Activated CD8-positive, alpha-beta memory T cell treated with anti-CD3 and anti-CD28 coated beads, Interleukin-2, amount 50 U/mL, for 48 hours (primary cell): ENCODE measurements at regions not wholly inside any gene's neighbourhood (a gene's known extent, or its start where the extent isn't known, plus 50 kb on each side); places are given as distances from the start of the nearest gene placed in this dataset.
"Not testable (repeated sequence)": the region's sequence is repeated elsewhere in the genome, so short reads cannot be mapped to it uniquely, and the experiment has no call there.

Experiments
- DNase-seq: peaks from one replicate; pipeline ENCODE4 v3.0.0-alpha.2; 2020

GRCh38 chr5:167361795-167362194, 929.6 kb upstream of the WWC1 start:
- no peak for DNase-seq

- DNase-seq, result no peak
Observed at GRCh38 chr5:167363065-167363464, 928.4 kb upstream of the WWC1 start.

- no peak for DNase-seq
Observed at GRCh38 chr5:167375125-167375524, 916.3 kb upstream of the WWC1 start.

GRCh38 chr5:167378894-167379723, 912.3 kb upstream of the WWC1 start:
- DNase-seq, result no peak

GRCh38 chr5:167381457-167381856, 910.0 kb upstream of the WWC1 start:
- no peak for DNase-seq

GRCh38 chr5:167389537-167389936, 901.9 kb upstream of the WWC1 start:
- DNase-seq, result no peak

GRCh38 chr5:167391286-167391685, 900.2 kb upstream of the WWC1 start:
- DNase-seq, result not testable (repeated sequence)

- no peak for DNase-seq
Observed at GRCh38 chr5:167392240-167392639, 899.2 kb upstream of the WWC1 start.

GRCh38 chr5:167393358-167393757, 898.1 kb upstream of the WWC1 start:
- DNase-seq, result no peak

GRCh38 chr5:167402671-167403070, 888.8 kb upstream of the WWC1 start:
- DNase-seq, result no peak

- no peak for DNase-seq
Observed at GRCh38 chr5:167406513-167406912, 884.9 kb upstream of the WWC1 start.

- no peak for DNase-seq
Observed at GRCh38 chr5:167412556-167412955, 878.9 kb upstream of the WWC1 start.

- DNase-seq, result no peak
Observed at GRCh38 chr5:167413506-167413905, 877.9 kb upstream of the WWC1 start.

GRCh38 chr5:167414611-167415010, 876.8 kb upstream of the WWC1 start:
- no peak for DNase-seq

- no peak for DNase-seq
Observed at GRCh38 chr5:167415779-167416746, 875.4 kb upstream of the WWC1 start.

GRCh38 chr5:167417662-167418061, 873.8 kb upstream of the WWC1 start:
- DNase-seq, result no peak

- DNase-seq, result no peak
Observed at GRCh38 chr5:167425161-167425560, 866.3 kb upstream of the WWC1 start.

GRCh38 chr5:167426501-167426900, 864.9 kb upstream of the WWC1 start:
- DNase-seq, result no peak

- DNase-seq, result not testable (repeated sequence)
Observed at GRCh38 chr5:167427641-167428040, 863.8 kb upstream of the WWC1 start.

- DNase-seq, result no peak
Observed at GRCh38 chr5:167440846-167441245, 850.6 kb upstream of the WWC1 start.

GRCh38 chr5:167442922-167443321, 848.5 kb upstream of the WWC1 start:
- no peak for DNase-seq

- no peak for DNase-seq
Observed at GRCh38 chr5:167447466-167448375, 843.7 kb upstream of the WWC1 start.

GRCh38 chr5:167448376-167448775, 843.1 kb upstream of the WWC1 start:
- no peak for DNase-seq
